Fibroblast of mammary gland (primary cell): ENCODE measurements at regions not wholly inside any gene's neighbourhood (a gene's known extent, or its start where the extent isn't known, plus 50 kb on each side); places are given as distances from the start of the nearest gene placed in this dataset.

Experiments used
- DNase-seq: peaks from one replicate; pipeline ENCODE4 v3.0.0-alpha.2; 2010; ENCODE audit warnings: low read depth
- H3K4me3 ChIP-seq: 2 replicates; pipeline ENCODE4 v1.5.1; 2011; ENCODE audit warnings: low read depth, mild to moderate bottlenecking, low read length, moderate library complexity; ENCODE audit not compliant: control insufficient read depth
- CTCF ChIP-seq: conservative IDR thresholded peaks from 2 replicates; pipeline ENCODE4 v1.5.1; 2011; ENCODE audit warnings: low read depth, low read length, inconsistent platforms; ENCODE audit not compliant: control insufficient read depth, insufficient read depth

DNA sequence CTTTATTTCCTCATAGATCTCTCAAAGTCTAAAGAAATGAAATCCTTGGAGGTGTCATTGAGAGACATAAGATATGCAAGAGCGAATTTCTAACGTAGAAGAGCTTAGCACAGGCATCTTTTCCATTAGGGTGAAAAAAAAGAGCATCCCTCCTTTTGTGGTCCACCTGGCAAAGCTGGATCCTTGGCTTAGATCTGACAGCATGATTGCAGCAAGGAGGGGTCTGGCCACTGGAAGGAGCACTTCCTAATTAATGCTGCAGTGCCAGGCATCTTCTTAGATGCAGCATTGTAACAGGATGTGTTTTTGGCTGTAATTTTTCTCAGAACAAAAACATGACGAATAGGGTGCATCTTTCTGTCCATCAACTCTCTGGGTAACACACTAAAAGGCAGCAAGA is 60.1 kb upstream of the TFAP2D start:
- TF ChIP-seq CTCF, result no peak
- H3K4me3 ChIP-seq, result no peak overlapping the region
- DNase-seq, result no peak

DNA sequence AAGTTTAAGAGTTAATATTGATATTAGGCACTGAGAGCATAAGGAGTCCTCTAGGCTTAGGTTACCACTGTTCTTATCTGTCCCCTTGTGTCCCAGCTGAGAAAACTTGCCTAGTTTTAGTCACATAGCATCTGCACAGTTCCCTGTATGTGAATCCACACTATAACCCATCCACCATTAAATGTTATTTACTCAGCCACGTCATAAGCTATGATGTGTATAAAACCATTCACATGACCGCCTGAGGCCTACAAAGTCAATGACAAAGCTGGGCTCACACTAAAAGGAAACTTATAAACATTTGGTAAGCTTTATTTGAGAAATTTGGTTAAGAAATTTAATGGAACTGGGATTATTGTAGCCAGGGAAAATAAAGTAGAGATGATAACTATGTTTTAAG is 59.2 kb upstream of the TFAP2D start:
- no peak for DNase-seq
- TF ChIP-seq CTCF, result no peak
- H3K4me3 ChIP-seq, result no peak overlapping the region

DNA sequence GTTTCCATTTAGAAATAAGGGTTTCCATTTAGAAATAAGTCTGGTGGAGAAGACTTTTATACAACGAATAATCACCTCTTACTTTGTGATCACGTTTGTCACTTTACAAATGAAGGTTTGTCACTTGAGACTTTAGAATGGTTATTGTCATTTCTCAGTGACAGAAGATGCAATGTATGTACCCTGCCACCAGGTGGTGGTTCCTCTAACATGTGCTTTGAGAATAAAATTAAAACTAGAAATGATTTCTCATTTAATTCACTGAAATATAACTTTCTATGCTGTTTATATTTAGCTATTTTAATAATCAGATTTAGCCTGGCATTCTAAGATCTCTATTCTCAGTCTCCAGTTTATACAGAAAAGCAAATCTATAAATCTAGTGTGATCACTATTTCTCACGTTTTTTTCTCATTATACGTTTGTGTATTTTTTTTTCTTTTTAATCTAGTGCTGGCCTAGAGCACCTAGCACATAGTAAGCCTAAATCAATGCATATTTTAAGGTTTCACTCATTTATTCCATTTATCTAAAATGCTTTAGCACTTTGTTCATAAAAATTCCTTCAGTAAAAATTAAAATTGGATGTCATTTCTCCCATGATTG is 57.4 kb upstream of the TFAP2D start:
- H3K4me3 ChIP-seq, result no peak overlapping the region
- DNase-seq, result peak; percentile 12
- peak; percentile 46 for TF ChIP-seq CTCF

- no peak overlapping the region for H3K4me3 ChIP-seq
- no peak for TF ChIP-seq CTCF
- no peak for DNase-seq
These were observed 55.8 kb upstream of the TFAP2D start for GRCh38 chr6:50657513-50657912.

DNA sequence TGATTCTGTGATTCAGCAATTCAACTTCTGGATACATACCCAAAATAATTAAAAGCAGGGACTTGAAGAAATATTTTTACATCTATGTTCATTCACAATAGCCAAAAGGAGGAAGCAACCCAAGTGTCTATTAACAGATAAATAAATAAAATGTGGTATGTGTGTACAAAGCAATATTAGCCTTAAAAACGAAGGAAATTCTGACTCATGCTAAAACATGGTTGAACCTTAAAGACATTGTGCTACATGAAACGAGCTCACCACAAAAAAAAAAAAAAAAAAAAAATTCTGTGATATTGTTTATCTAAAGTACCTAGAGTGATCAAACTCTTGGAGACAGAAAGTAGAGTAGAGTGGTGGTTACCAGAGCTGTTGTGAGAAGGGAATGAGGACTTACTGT is 54.8 kb upstream of the TFAP2D start:
- no peak for DNase-seq
- no peak overlapping the region for H3K4me3 ChIP-seq
- no peak for TF ChIP-seq CTCF

- TF ChIP-seq CTCF, result no peak
- DNase-seq, result no peak
- no peak overlapping the region for H3K4me3 ChIP-seq
These were observed 51.7 kb upstream of the TFAP2D start for GRCh38 chr6:50661636-50662035.
